Amniotic epithelial cell (primary cell): ENCODE measurements at regions not wholly inside any gene's neighbourhood (a gene's known extent, or its start where the extent isn't known, plus 50 kb on each side); places are given as distances from the start of the nearest gene placed in this dataset.

ENCODE experiments used
- DNase-seq: peaks from one replicate; pipeline ENCODE4 v3.0.0-alpha.2; 2010; ENCODE audit warnings: low read depth

GRCh38 chr2:145652036-145652435, 1132.1 kb upstream of the ZEB2 start:
- DNase-seq: peak; percentile 83

DNA sequence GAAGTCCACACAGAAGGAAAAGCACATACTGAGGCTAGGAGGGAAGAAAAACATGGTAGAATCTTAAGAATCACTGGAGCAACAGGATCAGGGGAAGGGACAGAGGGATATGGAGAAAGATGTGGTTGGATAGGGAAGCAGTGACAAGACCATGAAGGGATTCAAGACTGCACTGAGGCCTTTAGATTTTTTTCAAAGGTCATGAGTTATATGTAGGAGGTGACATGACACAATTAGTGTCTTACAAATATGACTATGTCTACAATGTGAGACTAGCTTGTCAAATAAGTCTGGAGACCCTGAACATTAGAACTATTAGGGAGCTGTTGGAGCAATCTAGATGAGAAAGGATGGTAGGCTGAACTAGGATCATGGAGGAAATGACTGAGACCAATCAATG, 1130.3 kb upstream of the ZEB2 start:
- no peak for DNase-seq

DNA sequence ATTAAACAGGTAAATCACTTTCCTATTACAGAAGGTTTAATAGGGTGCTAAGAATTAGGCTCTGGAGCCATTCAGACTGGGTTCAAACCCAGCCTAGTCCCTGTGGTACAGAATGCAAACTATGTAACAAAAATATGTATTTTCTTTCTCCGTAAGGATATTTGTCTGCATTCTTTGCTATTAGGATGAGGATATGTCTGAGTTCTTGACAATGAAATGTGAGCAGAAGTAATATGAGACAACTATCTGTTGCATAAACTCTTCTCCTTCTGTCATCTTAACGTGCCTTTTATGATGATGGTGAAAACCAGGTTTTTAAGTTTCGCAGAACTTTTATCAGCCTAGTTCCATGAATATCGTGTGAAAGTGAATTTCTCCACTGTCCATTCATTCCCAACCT, 1129.1 kb upstream of the ZEB2 start:
- no peak for DNase-seq

GRCh38 chr2:145644820-145645302, 1124.9 kb upstream of the ZEB2 start:
- DNase-seq: no peak

DNA sequence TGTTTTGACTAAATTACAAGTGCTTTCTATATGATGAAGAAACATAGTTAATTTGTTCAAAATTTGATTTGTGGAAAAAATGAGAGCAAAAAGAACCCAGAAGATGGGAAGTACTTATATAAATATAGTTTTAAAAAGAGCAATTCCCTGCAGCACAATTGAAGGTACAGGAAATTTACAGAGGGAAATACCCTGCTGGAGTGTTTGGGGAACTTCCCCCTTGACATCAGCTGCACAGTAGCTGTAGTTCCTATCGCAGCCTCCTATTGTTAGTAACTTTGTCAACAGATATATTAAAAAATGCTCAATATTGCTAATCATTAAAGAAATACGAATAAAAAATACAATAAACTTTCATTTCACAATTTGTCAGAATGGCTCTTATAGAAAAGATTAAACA, 1118.8 kb upstream of the ZEB2 start:
- DNase-seq: no peak

GRCh38 chr2:145635706-145636427, 1115.9 kb upstream of the ZEB2 start:
- no peak for DNase-seq

- DNase-seq: no peak
These were observed 1111.6 kb upstream of the ZEB2 start for GRCh38 chr2:145631561-145631960.

- no peak for DNase-seq
These were observed 1106.4 kb upstream of the ZEB2 start for GRCh38 chr2:145626301-145626700.

DNA sequence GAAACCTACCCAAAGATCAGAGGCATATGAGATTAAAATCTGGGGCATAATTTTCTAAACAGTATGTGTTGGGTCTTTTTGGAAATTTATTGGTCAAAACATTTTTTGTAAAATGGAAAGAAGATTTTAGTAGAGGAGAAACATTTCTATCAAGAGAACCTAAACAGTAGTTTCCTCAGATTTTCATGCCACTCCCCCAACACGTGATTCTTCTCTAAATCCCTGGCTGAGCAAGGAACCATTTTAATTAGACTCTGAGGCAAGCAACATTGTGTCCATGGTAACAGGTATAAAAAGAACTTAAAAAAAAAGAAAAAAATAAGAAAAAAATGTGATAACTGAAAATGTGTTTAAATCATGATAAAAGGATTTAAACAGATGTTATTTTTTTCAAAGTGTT, 1105.2 kb upstream of the ZEB2 start:
- no peak for DNase-seq

GRCh38 chr2:145623136-145623535, 1103.2 kb upstream of the ZEB2 start:
- DNase-seq: peak; percentile 9

DNA sequence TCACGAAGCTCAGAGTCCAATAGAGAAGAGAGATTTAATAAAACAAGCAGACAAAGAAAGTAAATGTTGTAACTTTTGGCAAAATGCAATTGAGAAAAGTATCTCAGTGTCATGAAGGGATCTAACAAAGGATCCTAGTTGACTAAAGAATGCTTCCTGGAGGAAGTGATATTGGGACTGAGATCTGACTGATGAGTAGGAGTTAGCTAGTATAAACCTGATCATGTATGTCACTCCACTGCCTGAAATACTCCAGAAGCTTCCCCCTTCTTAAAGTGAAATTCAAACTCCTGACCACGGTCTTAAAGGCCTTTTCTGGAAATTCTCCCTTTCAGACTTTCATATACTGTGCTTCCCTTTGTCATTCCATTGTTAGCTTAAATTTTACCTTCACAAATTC, 1102.4 kb upstream of the ZEB2 start:
- no peak for DNase-seq

- peak; percentile 22 for DNase-seq
These were observed 1098.0 kb upstream of the ZEB2 start for GRCh38 chr2:145617906-145618305.

GRCh38 chr2:145617420-145617819, 1097.5 kb upstream of the ZEB2 start:
- DNase-seq: no peak

DNA sequence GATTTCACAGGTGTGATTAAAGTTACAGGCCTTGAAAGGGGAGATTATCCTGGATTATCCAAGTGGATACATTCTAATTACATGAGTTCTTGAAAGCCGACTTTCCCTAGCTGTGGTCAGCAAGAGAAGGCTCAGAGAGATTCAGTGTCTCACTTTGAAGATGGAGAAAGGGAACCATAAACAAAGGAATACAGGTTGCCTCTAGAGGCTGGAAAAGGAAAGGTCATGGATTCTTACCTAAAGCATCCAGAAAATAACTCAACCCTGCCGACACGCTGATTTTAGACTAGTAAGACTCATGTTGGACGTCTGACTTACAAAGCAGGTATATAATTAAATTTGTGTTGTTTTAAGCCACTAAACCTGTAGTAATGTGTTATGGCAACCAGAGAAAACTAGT, 1095.7 kb upstream of the ZEB2 start:
- DNase-seq: no peak

GRCh38 chr2:145609951-145610350, 1090.0 kb upstream of the ZEB2 start:
- no peak for DNase-seq

GRCh38 chr2:145601361-145601925, 1081.5 kb upstream of the ZEB2 start:
- no peak for DNase-seq

DNA sequence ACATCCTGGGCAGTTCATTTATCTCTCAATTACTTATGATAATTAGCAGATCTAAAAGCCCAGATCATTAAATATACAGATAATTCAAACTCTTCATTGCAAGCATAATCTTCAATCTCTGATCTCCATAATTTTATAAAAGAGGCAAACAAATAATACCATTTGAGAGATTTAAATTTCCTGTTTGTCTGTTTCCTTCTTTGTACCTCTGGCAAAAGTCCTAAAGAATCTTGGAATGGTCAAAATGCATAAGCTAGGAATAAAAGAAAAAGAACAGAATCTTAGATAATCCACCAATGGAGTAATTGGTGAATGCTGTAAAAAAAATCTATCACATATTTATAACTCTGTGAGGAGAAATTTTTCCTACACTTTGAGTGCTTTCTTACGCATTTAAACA, 1080.9 kb upstream of the ZEB2 start:
- no peak for DNase-seq

- peak; percentile 40 for DNase-seq
These were observed 1079.8 kb upstream of the ZEB2 start for GRCh38 chr2:145599756-145600155.

DNA sequence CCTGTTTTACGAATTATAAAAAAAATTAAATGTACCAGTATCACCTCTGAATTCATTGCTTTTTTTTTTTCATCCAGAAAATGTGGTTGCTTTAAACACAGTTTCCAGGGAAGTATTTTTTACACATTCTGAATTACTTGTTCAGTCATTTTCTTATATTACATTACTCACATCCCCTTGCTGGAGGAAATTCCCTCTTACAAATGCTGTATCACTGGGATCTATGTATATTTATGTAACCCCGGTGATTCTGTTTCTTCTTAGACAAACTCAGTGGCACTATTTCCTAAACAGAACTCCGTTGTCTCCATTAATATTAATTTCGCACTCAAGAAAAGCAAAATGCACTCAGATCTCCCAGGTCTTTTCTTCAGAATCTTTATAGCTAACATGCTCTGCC, 1078.5 kb upstream of the ZEB2 start:
- no peak for DNase-seq

GRCh38 chr2:145597809-145598208, 1077.9 kb upstream of the ZEB2 start:
- DNase-seq: peak; percentile 83

DNA sequence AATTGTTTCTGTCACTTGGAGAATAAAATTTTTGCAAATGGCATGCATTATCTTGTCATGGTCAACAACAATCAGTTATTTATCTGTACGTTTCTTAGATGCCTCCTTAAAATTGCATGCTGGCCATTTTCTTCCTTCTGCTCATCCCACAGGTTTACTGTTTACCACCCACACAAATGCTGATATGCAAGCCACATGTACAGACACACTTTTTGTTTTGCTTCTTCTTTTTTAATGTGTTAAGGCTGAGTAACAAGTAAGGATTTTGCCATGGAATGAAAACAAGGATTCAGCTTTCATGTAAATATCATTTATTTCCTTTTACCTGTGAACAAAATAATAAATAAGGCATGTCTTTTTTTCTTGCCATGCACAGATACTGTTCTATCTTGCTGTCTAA, 1077.1 kb upstream of the ZEB2 start:
- DNase-seq: peak; percentile 77

- no peak for DNase-seq
These were observed 1076.5 kb upstream of the ZEB2 start for GRCh38 chr2:145596416-145596815.

DNA sequence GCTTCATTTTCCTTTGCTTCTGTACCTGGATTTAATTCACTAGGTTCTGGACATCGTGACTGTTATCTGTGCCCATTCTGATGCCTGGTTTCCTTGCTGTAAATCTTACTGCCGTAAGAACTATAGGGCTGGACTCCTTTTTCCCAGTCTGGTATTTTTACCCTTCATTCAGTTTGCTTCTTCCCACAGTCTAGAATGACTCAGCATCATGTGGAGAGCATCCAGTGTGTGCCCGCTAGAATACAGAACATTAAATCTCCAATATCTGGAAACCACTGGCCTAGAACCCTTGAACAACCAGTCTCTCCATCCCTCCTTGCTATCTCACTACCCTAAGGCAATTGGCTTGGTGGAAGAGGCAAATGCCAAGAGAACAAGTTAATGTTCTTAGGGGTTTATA, 1075.4 kb upstream of the ZEB2 start:
- DNase-seq: peak; percentile 84
